Uterus (tissue), 3 donors: ENCODE measurements at regions not wholly inside any gene's neighbourhood (a gene's known extent, or its start where the extent isn't known, plus 50 kb on each side); places are given as distances from the start of the nearest gene placed in this dataset.

Experiments used
- DNase-seq, 2 donors: peaks; one replicate each; pipeline ENCODE4 v3.0.0-alpha.2; 2019 to 2020
- H3K27ac ChIP-seq, 2 donors: fragments of 200-600 bp; sonication (generic); 1 replicate in 1 of 2; 2 replicates in 1 of 2; pipeline ENCODE4 v1.5.1; 2016 to 2018
- H3K27me3 ChIP-seq, 2 donors: fragments of 200-600 bp; sonication (generic); one replicate each; pipeline ENCODE4 v1.5.1; 2018 to 2019; ENCODE audit warnings: control low read depth in 1 of 2
- H3K36me3 ChIP-seq, 2 donors: fragments of 200-600 bp; sonication (generic); one replicate each; pipeline ENCODE4 v1.5.1; 2019; ENCODE audit warnings: control low read depth in 1 of 2
- H3K4me1 ChIP-seq, 2 donors: fragments of 200-600 bp; sonication (generic); one replicate each; pipeline ENCODE4 v1.5.1; 2018 to 2019; ENCODE audit warnings: control low read depth in 1 of 2
- H3K4me3 ChIP-seq, 2 donors: fragments of 200-600 bp; sonication (generic); 1 replicate in 1 of 2; 2 replicates in 1 of 2; pipeline ENCODE4 v1.5.1; 2018 to 2019; ENCODE audit warnings: mild to moderate bottlenecking in 1 of 2
- H3K9me3 ChIP-seq, 2 donors: fragments of 200-600 bp; sonication (generic); one replicate each; pipeline ENCODE4 v1.5.1; 2019; ENCODE audit warnings: control low read depth in 1 of 2
- CTCF ChIP-seq, 4 experiments: fragments of 200-600 bp in 2 of 4; fragments of 450-650 bp in 2 of 4; sonication (generic) in 2 of 4; IDR thresholded peaks; one replicate each; pipeline ENCODE4 v1.5.1; 2016 to 2019; ENCODE audit warnings: antibody characterized with exemption in 4 of 4, mild to moderate bottlenecking in 2 of 4, moderate library complexity in 1 of 4
- POLR2A ChIP-seq, 2 donors: fragments of 450-650 bp; IDR thresholded peaks; one replicate each; pipeline ENCODE4 v1.6.1; 2016; ENCODE audit warnings: antibody characterized with exemption in 2 of 2, mild to moderate bottlenecking in 1 of 2, moderate library complexity in 1 of 2
- intact Hi-C: fragments of 100-400 bp; cut with DNase I; formaldehyde crosslinking; loops from one replicate; pipeline ENCODE4 v1.15.1; 2023; ENCODE audit warnings: low total_unique reads
- donor health status: DM: yes; HTN: yes; CAD: no.

GRCh38 chr9:135029871-135030565 is 57.5 kb upstream of the OLFM1 start:
- Histone ChIP-seq H3K27me3 (no peaks in the 10 kb centered on the region), H3K4me1 (no peaks in the 10 kb centered on the region), H3K9me3 (no peaks in the 10 kb centered on the region), H3K4me3 (no peak overlapping the region), H3K27ac (no peak overlapping the region), H3K36me3 (no peaks in the 10 kb centered on the region)
- TF ChIP-seq POLR2A (IDR thresholded peaks at IDR 0.05): no peak
- TF ChIP-seq CTCF (IDR thresholded peaks at IDR 0.05): no peak
- no peak for DNase-seq
- intact Hi-C loops: no loop called here

- DNase-seq: no peak
- no peaks in the 10 kb centered on the region for H3K36me3 ChIP-seq
- TF ChIP-seq CTCF (IDR thresholded peaks at IDR 0.05) (no peak), POLR2A (IDR thresholded peaks at IDR 0.05) (no peak)
- H3K4me1 ChIP-seq: no peaks in the 10 kb centered on the region
- no peaks in the 10 kb centered on the region for H3K9me3 ChIP-seq
- H3K27me3 ChIP-seq: no peaks in the 10 kb centered on the region
- no peak overlapping the region for H3K4me3 ChIP-seq
- H3K27ac ChIP-seq: no peak overlapping the region
- intact Hi-C loops: no loop called here
These were observed 56.8 kb upstream of the OLFM1 start for GRCh38 chr9:135030566-135031226.

DNA sequence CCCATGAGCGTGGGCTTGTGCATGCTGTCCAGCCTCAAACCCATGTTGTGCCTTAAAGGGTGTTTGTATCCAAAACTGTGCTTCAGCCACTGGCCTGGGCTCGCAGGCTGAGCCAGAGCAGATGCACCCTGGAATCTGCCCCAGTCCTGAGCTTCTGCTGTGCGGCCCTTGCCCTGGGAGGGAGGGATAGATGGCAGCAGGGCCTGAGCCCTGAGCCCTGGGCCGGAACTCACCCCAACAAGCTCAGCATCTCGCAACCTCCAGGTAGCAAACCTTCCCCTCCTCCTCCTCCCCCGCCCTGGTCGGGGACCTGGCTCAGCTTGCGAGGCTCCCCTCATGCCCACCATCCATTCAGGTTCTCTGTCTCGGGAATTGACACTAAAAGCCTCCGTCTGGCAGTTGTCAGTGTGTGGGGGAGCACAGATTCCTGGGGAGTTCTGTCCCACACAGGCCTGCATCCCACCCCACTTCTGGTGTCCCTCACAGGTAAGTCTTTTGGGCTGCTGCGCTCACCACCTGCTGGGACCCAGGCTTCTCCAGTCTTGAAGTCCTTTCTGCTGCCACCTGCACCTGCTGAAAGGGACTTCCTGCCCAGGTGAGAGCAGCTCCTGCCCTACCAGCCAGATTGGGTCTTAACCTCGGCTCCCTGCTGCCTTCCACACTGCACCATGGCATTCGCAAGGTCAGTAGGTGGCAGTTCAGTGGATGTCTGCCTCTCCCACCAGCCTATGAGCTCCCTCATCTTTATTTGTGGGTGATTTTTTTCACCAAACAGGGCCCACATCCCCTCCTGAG is 55.2 kb upstream of the OLFM1 start:
- TF ChIP-seq CTCF (IDR thresholded peaks at IDR 0.05) (no peak), POLR2A (IDR thresholded peaks at IDR 0.05) (no peak)

GRCh38 chr9:135032868-135033460 is 54.5 kb upstream of the OLFM1 start:
- H3K4me3 ChIP-seq: no peak overlapping the region
- H3K4me1 ChIP-seq: no peaks in the 10 kb centered on the region
- intact Hi-C loops: no loop called here
- no peaks in the 10 kb centered on the region for H3K27me3 ChIP-seq
- H3K27ac ChIP-seq: no peak overlapping the region
- H3K36me3 ChIP-seq: no peaks in the 10 kb centered on the region
- no peak for TF ChIP-seq POLR2A (IDR thresholded peaks at IDR 0.05)
- no peak for TF ChIP-seq CTCF (IDR thresholded peaks at IDR 0.05)
- no peak for DNase-seq
- H3K9me3 ChIP-seq: no peaks in the 10 kb centered on the region

More for the DNA sequence above, 55.2 kb upstream of the OLFM1 start:
- DNase-seq: no peak
- no peaks in the 10 kb centered on the region for H3K36me3 ChIP-seq
- intact Hi-C loops: no loop called here
- H3K4me1 ChIP-seq: no peaks in the 10 kb centered on the region
- H3K27me3 ChIP-seq: no peaks in the 10 kb centered on the region
- H3K27ac ChIP-seq: no peak overlapping the region
- H3K9me3 ChIP-seq: no peaks in the 10 kb centered on the region
- no peak overlapping the region for H3K4me3 ChIP-seq
